NCI-H2196 (cell line): ENCODE measurements at regions not wholly inside any gene's neighbourhood (a gene's known extent, or its start where the extent isn't known, plus 50 kb on each side); places are given as distances from the start of the nearest gene placed in this dataset.
"Not testable (repeated sequence)": the region's sequence is repeated elsewhere in the genome, so short reads cannot be mapped to it uniquely, and the experiment has no call there.

ENCODE experiments used
- DNase-seq: peaks from one replicate; lab custom pipeline; 2025; ENCODE audit not compliant: unreplicated experiment; lab: John Stamatoyannopoulos, UW

GRCh38 chr9:74133921-74134320, 363.2 kb upstream of the RORB start:
- no peak for DNase-seq

GRCh38 chr9:74138182-74138581, 359.0 kb upstream of the RORB start:
- DNase-seq, result no peak

- no peak for DNase-seq
Observed at GRCh38 chr9:74140141-74140540, 357.0 kb upstream of the RORB start.

- no peak for DNase-seq
Observed at GRCh38 chr9:74147906-74148305, 349.2 kb upstream of the RORB start.

- DNase-seq, result no peak
Observed at GRCh38 chr9:74172874-74173273, 324.3 kb upstream of the RORB start.

GRCh38 chr9:74173284-74173683, 323.9 kb upstream of the RORB start:
- no peak for DNase-seq

- DNase-seq, result not testable (repeated sequence)
Observed at GRCh38 chr9:74197771-74198170, 299.4 kb upstream of the RORB start.

- no peak for DNase-seq
Observed at GRCh38 chr9:74205056-74205455, 292.1 kb upstream of the RORB start.

- no peak for DNase-seq
Observed at GRCh38 chr9:74218385-74219063, 278.6 kb upstream of the RORB start.

- DNase-seq, result no peak
Observed at GRCh38 chr9:74220327-74220726, 276.8 kb upstream of the RORB start.

GRCh38 chr9:74236857-74237256, 260.3 kb upstream of the RORB start:
- no peak for DNase-seq

GRCh38 chr9:74245866-74246497, 251.2 kb upstream of the RORB start:
- DNase-seq, result no peak

GRCh38 chr9:74255489-74255984, 241.6 kb upstream of the RORB start:
- DNase-seq, result no peak

GRCh38 chr9:74275872-74276508, 221.1 kb upstream of the RORB start:
- DNase-seq, result no peak

- no peak for DNase-seq
Observed at GRCh38 chr9:74277532-74277931, 219.6 kb upstream of the RORB start.

GRCh38 chr9:74281674-74282073, 215.5 kb upstream of the RORB start:
- DNase-seq, result no peak

- DNase-seq, result no peak
Observed at GRCh38 chr9:74282526-74283253, 214.4 kb upstream of the RORB start.

- DNase-seq, result no peak
Observed at GRCh38 chr9:74284581-74285450, 212.3 kb upstream of the RORB start.

- DNase-seq, result no peak
Observed at GRCh38 chr9:74293479-74293878, 203.7 kb upstream of the RORB start.

- no peak for DNase-seq
Observed at GRCh38 chr9:74303945-74304344, 193.2 kb upstream of the RORB start.

GRCh38 chr9:74304598-74304997, 192.5 kb upstream of the RORB start:
- DNase-seq, result no peak
